CD14-positive monocyte (primary cell): ENCODE measurements at regions not wholly inside any gene's neighbourhood (a gene's known extent, or its start where the extent isn't known, plus 50 kb on each side); places are given as distances from the start of the nearest gene placed in this dataset.

Source experiments
- DNase-seq, 3 donors: peaks; one replicate each; pipeline ENCODE4 v3.0.0-alpha.2; 2011 to 2022
- H2AFZ ChIP-seq: 2 replicates; pipeline ENCODE4 v1.6.0; 2012; ENCODE audit warnings: mild to moderate bottlenecking, low read depth, low read length, inconsistent platforms; ENCODE audit not compliant: insufficient read depth, poor library complexity, severe bottlenecking
- H3K27ac ChIP-seq, 2 donors: 1 replicate in 1 of 2; 2 replicates in 1 of 2; pipeline ENCODE4 v1.5.1; 2012 to 2013; ENCODE audit warnings: low read length in 2 of 2, control low read depth in 1 of 2, inconsistent platforms in 1 of 2, low read depth in 1 of 2, mild to moderate bottlenecking in 1 of 2
- H3K27me3 ChIP-seq, 2 donors: one replicate each; pipeline versions ENCODE4 v1.6.0 to v1.6.1; 2011 to 2013; ENCODE audit warnings: low read length in 2 of 2; ENCODE audit not compliant: control insufficient read depth in 2 of 2, insufficient read depth in 2 of 2
- H3K36me3 ChIP-seq, 2 donors: replicated peaks in 1 of 2; 1 replicate in 1 of 2; 2 replicates in 1 of 2; pipeline versions ENCODE4 v1.5.1 to v1.6.1; 2012 to 2013; ENCODE audit warnings: low read length in 2 of 2, control low read depth in 1 of 2, inconsistent platforms in 1 of 2, mild to moderate bottlenecking in 1 of 2; ENCODE audit not compliant: insufficient read depth in 2 of 2, control insufficient read depth in 1 of 2
- H3K4me1 ChIP-seq, 2 donors: 1 replicate in 1 of 2; 2 replicates in 1 of 2; pipeline versions ENCODE4 v1.5.1 to v1.6.1; 2012 to 2013; ENCODE audit warnings: low read length in 2 of 2, control low read depth in 1 of 2, inconsistent platforms in 1 of 2, mild to moderate bottlenecking in 1 of 2, moderate library complexity in 1 of 2; ENCODE audit not compliant: insufficient read depth in 2 of 2, control insufficient read depth in 1 of 2
- H3K4me2 ChIP-seq: replicated peaks from 2 replicates; pipeline ENCODE3; 2012; ENCODE audit warnings: low read length, moderate library complexity, mild to moderate bottlenecking; ENCODE audit not compliant: poor library complexity, severe bottlenecking; ENCODE audit errors: extremely low read depth
- H3K4me3 ChIP-seq, 3 experiments: fragments of 200-600 bp in 1 of 3; sonication (generic) in 1 of 3; replicated peaks in 1 of 3; 1 replicate in 2 of 3; 2 replicates in 1 of 3; pipeline ENCODE4 v1.5.1; 2011 to 2013; ENCODE audit warnings: low read length in 3 of 3, mild to moderate bottlenecking in 3 of 3, control low read depth in 2 of 3, low read depth in 2 of 3, inconsistent platforms in 1 of 3, moderate library complexity in 1 of 3
- H3K79me2 ChIP-seq: 2 replicates; pipeline ENCODE4 v1.6.0; 2012; ENCODE audit warnings: mild to moderate bottlenecking, control low read depth, inconsistent platforms, low read length, moderate library complexity; ENCODE audit not compliant: insufficient read depth
- H3K9ac ChIP-seq: 2 replicates; pipeline ENCODE4 v1.6.0; 2017; ENCODE audit warnings: low read length, mild to moderate bottlenecking; ENCODE audit not compliant: insufficient read depth, poor library complexity, severe bottlenecking
- H3K9me3 ChIP-seq, 2 donors: replicated peaks in 1 of 2; 1 replicate in 1 of 2; 2 replicates in 1 of 2; pipeline versions ENCODE4 v1.5.1 to v1.6.1; 2012 to 2013; ENCODE audit warnings: low read length in 2 of 2, control low read depth in 1 of 2; ENCODE audit not compliant: control insufficient read depth in 1 of 2, insufficient read depth in 1 of 2
- H4K20me1 ChIP-seq: 2 replicates; pipeline ENCODE4 v1.6.0; 2012; ENCODE audit warnings: mild to moderate bottlenecking, low read length, control low read depth, moderate library complexity; ENCODE audit not compliant: insufficient read depth
- H3K27ac Mint-ChIP-seq, 7 donors: one replicate each; pipeline ENCODE4 v1.8.0; 2020; ENCODE audit warnings: mild to moderate bottlenecking in 7 of 7, mixed read lengths in 7 of 7, moderate library complexity in 6 of 7, inconsistent platforms in 2 of 7
- H3K27me3 Mint-ChIP-seq, 3 donors: one replicate each; pipeline ENCODE4 v1.8.0; 2021 to 2022; ENCODE audit warnings: low read depth in 3 of 3, mild to moderate bottlenecking in 3 of 3, mixed read lengths in 3 of 3, moderate library complexity in 3 of 3, inconsistent platforms in 1 of 3
- H3K36me3 Mint-ChIP-seq, 2 donors: one replicate each; pipeline ENCODE4 v1.8.0; 2020; ENCODE audit warnings: mixed read lengths in 2 of 2, inconsistent platforms in 1 of 2, mild to moderate bottlenecking in 1 of 2
- H3K4me1 Mint-ChIP-seq: one replicate; pipeline ENCODE4 v1.8.0; 2020; ENCODE audit warnings: mild to moderate bottlenecking, mixed read lengths
- H3K4me3 Mint-ChIP-seq, 2 donors: one replicate each; pipeline ENCODE4 v1.8.0; 2020; ENCODE audit warnings: mild to moderate bottlenecking in 2 of 2, mixed read lengths in 2 of 2, moderate library complexity in 1 of 2
- H3K9me3 Mint-ChIP-seq, 7 donors: one replicate each; pipeline ENCODE4 v1.8.0; 2020 to 2022; ENCODE audit warnings: mixed read lengths in 7 of 7, mild to moderate bottlenecking in 6 of 7, moderate library complexity in 6 of 7, inconsistent platforms in 2 of 7
- WGBS: methylation state at CpG from one replicate; pipeline ENCODE4 v1.1.5; 2013; ENCODE audit warnings: missing lambda C conversion rate; ENCODE audit not compliant: insufficient coverage; 5-methylcytosine and 5-hydroxymethylcytosine counted together
- intact Hi-C, 2 donors: fragments of 100-400 bp; cut with micrococcal nuclease; formaldehyde crosslinking; loops; one replicate each; pipeline versions ENCODE4 v1.15.0 to v1.15.1; 2023
- TF ChIP-seq, protein P1 (sequence below): fragments of 200-600 bp; IDR thresholded peaks from one replicate; pipeline ENCODE4 v1.8.0; 2022; ENCODE audit warnings: antibody characterized with exemption, mild to moderate bottlenecking

DNA sequence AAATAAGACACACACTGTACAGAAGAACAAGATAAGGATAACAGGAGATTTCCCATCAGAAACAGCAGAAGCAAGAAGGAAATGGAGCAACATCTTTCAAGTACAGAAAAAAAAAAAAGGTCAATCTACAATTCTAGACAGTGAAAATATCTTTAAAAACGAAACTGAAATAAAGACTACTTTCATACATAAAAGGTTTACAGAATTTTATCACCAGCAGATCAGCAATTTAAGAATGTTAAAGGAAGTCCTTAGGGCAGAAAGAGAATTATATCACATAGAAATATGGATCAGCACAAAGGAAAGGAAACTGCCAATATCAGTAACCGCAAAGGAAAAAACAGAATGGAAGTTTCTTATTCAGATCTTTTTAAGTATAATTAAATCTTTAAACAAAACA, 931.0 kb downstream of the EPHA4 start:
- Mint-ChIP-seq H3K27ac (no peak overlapping the region), H3K36me3 (no peaks in the 10 kb centered on the region), H3K9me3 (peaks cover 0 to 2% (median 0%) of the 10 kb centered on the region in 7 donors), H3K27me3 (no peaks in the 10 kb centered on the region), H3K4me3 (no peak overlapping the region), H3K4me1 (no peaks in the 10 kb centered on the region)
- Histone ChIP-seq H3K27me3 (no peaks in the 10 kb centered on the region), H3K9me3 (no peaks in the 10 kb centered on the region), H4K20me1 (no peaks in the 10 kb centered on the region), H3K9ac (no peak overlapping the region), H3K4me2 (no peak overlapping the region), H3K79me2 (no peaks in the 10 kb centered on the region), H2AFZ (no peak overlapping the region), H3K27ac (no peak overlapping the region), H3K4me1 (no peaks in the 10 kb centered on the region), H3K36me3 (no peaks in the 10 kb centered on the region), H3K4me3 (no peak overlapping the region)
- DNase-seq: no peak
- no CpG with 5 or more reads among the region's 2 CpGs for WGBS
- TF ChIP-seq, protein P1, sequence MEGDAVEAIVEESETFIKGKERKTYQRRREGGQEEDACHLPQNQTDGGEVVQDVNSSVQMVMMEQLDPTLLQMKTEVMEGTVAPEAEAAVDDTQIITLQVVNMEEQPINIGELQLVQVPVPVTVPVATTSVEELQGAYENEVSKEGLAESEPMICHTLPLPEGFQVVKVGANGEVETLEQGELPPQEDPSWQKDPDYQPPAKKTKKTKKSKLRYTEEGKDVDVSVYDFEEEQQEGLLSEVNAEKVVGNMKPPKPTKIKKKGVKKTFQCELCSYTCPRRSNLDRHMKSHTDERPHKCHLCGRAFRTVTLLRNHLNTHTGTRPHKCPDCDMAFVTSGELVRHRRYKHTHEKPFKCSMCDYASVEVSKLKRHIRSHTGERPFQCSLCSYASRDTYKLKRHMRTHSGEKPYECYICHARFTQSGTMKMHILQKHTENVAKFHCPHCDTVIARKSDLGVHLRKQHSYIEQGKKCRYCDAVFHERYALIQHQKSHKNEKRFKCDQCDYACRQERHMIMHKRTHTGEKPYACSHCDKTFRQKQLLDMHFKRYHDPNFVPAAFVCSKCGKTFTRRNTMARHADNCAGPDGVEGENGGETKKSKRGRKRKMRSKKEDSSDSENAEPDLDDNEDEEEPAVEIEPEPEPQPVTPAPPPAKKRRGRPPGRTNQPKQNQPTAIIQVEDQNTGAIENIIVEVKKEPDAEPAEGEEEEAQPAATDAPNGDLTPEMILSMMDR: no peak
- intact Hi-C loops: no loop called here

DNA sequence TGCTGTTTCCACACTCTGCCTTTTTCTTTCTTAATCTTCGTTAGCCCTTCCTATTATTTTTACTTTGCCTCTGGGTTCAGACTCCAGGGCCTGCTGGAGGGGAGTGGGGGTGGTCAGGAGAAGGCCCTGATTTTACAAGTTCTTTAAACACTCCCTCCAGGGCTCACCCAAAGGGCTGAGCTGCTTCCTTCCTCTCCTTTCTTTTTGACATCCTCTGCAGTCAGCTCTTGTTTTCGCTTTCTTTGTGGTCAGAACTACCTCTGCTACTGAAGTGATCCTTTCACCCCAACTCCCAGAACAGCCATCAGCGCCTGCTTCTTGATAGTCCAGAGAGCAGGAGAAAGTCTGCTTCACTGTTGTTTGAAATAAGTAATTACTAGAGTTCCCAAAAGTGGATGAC, 925.7 kb downstream of the EPHA4 start:
- H3K4me1 Mint-ChIP-seq: no peaks in the 10 kb centered on the region
- Histone ChIP-seq H3K27ac (no peak overlapping the region), H3K27me3 (no peaks in the 10 kb centered on the region), H4K20me1 (no peaks in the 10 kb centered on the region), H3K9me3 (no peaks in the 10 kb centered on the region), H3K36me3 (no peaks in the 10 kb centered on the region), H3K4me1 (no peaks in the 10 kb centered on the region), H3K4me3 (no peak overlapping the region), H3K4me2 (no peak overlapping the region), H3K9ac (no peak overlapping the region), H2AFZ (no peak overlapping the region), H3K79me2 (no peaks in the 10 kb centered on the region)
- H3K9me3 Mint-ChIP-seq: peaks cover 0 to 8% (median 0%) of the 10 kb centered on the region in 7 donors
- no peak overlapping the region for H3K4me3 Mint-ChIP-seq
- 20% methylated on average over 1 of the region's 3 CpGs for WGBS
- H3K36me3 Mint-ChIP-seq: no peaks in the 10 kb centered on the region
- TF ChIP-seq, protein P1: no peak
- H3K27me3 Mint-ChIP-seq: no peaks in the 10 kb centered on the region
- intact Hi-C loops: no loop called here
- no peak for DNase-seq
- H3K27ac Mint-ChIP-seq: no peak overlapping the region
